ENCODE measurements at regions not wholly inside any gene's neighbourhood (a gene's known extent, or its start where the extent isn't known, plus 50 kb on each side); places are given as distances from the start of the nearest gene placed in this dataset.
"Not testable (repeated sequence)": the region's sequence is repeated elsewhere in the genome, so short reads cannot be mapped to it uniquely, and the experiment has no call there.

DNA sequence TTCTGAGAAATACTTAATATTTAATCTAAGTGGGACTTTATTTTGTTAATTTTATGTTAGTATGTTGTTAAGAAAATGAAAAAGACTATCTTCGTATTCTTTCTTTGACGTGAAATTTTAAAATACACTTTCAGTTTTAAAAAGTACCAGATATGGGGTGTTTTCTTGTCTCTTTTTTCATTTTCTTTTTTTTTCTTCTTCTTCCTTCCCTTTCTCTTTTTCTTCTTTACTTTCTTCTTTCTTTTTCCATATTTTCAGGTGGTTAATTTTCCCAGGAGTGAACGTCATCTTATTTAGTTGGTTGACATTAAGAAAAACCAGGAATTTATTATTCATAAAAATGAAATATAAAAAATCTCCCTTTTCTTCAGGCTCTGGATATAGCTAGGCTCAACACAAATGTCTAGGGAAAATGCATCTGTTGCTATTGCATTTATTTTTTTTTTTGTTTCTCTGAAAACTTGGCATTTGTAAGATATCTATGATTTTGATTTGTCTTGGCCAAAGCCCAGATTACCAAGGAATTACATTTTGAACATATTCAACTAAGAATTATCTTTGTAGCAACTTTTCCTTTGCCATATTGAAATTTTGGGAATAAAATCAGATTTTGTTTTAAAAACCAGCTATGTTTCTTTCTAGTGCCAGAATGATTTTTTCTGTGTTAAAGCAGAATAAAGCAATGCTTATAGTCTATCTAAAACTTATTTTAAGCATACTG, 241.3 kb upstream of the FOXP2 start:
- DNase-seq = no peak

DNA sequence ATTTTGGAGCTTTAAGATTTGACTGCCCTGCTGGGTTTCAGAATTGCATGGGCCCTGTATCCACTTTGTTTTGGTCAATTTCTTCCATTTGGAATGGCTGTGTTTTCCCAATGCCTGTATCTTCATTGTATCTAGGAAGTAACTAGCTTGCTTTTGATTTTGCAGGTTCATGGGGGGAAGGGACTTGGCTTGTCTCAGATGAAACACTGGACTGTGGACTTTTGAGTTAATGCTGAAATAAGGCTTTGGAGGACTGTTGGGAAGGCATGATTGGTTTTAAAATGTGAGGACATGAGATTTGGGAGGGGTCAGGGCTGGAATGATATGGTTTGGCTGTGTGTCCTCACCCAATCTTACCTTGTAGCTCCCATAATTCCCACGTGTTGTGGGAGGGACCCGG, 245.2 kb upstream of the FOXP2 start:
- DNase-seq = not testable (repeated sequence)

DNA sequence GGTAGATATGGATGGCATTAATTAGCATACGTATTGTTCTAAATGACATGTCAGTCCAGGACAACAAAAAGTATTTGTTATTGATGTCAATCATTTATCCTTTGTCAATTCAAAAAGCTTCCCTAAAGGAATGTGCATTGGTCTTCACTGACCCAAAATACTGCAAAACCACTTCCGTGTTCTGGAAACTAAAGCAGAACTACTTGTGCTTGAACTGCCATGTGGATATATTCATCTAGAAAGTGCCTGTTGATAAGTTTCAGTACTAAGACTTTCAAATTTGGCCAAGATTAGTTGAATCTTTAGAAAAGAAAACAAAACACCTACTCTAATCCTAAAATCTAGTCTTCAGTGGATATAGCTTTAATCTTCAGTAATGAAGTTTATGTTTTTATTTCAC, 242.1 kb upstream of the PPP1R3A start:
- no peak for DNase-seq

DNA sequence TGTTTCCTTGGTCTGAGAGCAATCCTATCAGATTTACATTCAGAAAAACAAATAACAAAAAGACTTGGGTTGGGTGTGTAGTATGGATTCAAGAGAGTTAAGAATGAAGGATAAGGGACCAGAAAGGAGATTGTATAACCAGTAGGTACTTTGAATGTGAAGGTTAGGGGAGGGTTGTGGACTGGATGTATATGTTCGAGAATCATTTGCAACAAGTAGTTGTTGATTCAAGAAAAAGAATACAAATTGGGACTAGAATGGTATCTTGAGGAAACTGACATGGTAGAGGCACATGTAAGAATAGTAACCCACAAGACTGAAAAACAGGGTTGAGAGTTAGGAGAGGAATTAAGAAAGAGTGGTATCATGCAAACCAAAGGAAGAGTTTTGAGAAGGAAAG, 240.0 kb upstream of the PPP1R3A start:
- no peak for DNase-seq

DNA sequence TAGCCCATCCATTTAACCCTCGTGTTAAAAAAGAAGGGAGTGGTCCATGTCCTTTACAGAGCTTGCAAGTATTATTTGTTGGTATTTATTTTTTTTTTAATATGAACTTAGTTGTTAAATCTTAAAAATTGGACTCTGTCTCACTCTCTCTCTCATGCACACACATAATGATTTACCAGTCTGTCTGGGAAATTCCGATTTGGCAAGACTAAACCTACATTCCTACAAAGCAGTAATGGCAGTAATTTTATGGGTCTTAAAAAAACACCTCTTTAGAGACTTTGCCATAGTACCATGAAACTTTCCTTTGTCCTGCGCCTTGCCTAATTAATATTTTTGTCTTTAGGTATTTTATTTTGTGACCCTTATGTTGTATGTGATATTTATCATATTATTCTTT, 239.5 kb upstream of the PPP1R3A start:
- no peak for DNase-seq

DNA sequence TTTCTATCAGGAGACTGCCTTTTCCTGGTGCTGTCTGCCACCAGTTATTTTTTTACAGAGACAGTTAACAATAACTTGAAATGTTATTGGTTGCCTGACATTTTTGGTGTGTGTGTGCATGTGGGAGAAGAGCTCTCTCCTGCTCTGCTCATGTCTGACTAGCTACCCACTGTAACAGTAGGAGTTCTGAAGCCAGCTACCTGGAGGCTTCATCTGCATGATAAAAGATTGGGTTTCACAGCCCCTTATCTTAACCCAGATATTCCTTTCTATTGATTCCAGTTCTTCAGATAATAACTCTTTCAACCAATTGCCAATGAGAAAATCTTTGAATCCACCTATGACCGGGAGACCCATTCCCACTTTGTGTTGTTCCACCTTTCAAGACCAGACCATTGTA, 237.4 kb upstream of the PPP1R3A start:
- no peak for DNase-seq

DNA sequence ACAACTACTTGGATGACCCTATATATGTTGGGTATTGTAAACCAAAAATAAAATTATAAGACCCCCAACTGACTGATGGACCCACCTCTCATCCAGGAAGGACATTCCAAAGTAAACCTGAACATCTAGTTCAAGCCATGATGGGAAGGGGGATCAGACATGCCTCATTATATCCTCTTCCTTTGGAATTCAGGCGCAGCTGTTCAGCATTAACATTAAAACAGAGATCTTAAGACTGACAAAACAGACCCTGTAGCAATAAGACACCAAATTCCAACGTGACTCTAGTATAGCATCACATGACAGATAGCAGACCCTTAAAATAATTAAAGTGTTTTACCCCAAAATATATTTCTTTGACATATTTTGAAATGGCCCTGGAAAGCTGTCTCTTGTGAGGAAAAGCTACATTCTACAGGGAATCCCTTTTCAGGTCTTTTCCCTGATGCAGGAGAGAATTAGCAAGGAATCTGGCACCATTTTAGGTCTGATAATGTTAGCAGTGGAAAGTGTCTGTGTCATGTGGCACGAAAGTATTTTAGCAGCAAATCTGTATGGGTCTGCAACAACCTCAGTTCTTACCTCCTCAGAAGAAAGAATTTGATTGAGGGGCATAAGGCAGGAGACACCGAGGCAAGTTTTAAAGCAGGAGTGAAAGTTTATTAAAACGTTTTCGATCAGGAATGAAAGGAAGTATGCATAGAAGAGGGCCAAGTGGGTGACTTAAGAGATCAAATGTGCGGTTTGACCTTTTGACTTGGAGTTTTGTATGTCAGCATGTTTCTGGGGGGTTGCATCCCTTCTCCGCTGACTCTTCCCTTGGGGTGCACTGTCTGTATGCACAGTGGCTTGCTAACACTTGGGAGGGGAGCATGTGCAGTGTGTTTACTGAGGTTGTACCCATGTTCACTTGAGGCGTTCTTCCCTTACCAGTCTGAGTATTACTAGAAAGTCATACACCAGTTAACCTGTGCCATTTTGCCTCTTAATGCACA, 236.6 kb upstream of the PPP1R3A start:
- DNase-seq = no peak

DNA sequence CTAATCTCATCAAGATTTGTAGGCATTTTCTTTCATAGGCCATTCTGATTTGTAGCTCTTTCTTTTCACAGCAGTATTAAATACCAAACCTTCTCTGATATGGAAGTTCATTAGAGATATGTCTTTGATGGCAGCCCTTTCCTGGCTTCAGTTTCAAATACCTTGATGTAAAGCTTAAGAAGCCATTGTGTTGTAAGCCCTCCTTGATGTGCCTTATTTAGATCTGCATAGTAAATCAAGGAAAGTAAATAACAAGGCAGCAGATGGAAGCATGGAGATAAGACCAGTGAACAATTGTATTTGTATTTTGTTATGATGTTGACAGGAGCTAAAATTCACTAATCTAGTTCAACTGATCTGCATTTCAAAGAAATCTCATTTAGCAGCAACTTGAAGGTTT, 234.9 kb upstream of the PPP1R3A start:
- DNase-seq = no peak

DNA sequence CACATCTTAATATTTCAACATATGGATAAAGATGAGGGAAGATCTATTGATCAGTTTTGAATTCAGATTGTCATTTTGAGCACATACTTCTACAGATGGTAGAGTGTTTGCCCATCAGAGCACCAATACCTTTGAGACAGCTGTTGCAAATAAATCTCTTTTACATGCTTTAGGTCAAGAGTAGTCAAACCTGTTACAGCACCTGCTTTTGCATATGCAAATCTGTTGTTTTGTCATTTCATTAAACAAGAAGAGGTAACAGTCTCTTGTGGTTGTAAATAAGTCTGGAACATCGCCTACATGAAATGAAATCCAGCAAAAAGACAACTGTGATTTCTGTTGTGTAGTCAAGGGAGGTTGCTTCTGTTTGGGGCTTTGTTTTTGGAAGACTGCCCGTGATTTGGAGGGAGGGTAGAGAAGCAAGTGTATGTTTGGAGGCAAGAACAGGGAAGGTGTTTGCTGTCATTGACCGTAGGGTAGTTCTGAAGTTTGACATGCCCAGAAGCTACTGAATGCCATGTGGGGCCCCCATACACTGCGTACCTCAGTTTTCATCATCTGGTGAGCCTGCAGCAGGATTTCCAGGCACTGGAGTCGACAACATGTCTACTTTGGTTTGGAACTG, 233.6 kb upstream of the PPP1R3A start:
- no peak for DNase-seq

DNA sequence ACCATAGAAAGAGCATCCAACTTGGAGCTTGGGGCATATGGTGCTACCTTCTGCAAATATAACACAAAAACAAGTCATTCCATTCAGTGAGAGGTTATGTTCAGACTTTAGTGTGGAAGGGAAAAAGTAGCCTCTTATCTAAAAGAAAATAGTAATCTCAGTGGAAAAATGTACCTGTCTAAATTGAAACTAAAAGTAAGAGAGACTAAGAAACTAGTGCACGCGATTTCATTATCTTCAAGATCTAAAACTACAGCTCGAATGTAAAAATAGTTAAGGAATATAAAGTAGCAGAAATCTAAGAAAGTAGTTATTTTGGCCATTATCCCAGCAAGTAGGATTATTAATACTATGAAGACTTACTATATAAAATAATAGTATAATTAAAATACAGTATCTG, 233.0 kb upstream of the PPP1R3A start:
- DNase-seq = no peak

DNA sequence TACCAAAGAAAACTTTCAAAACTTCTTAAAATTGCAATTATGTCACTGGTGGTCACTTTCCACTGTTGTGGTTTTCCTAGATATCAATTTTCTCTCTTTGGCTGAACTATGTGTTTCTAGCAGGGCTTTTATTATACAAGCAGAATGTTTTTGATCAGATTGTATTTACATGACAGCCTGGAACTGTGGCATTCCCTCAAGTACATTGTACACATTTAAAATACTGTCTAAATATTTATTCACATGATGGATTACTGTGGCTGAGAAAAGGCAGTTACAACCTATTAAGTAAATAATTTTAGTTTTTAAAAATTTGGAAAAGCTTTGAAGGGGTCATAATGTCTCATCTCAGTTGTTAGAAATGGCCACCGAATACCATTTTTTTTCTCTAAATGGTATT, 231.9 kb upstream of the PPP1R3A start:
- DNase-seq = peak in 1 of 2 experiments; percentile 29

DNA sequence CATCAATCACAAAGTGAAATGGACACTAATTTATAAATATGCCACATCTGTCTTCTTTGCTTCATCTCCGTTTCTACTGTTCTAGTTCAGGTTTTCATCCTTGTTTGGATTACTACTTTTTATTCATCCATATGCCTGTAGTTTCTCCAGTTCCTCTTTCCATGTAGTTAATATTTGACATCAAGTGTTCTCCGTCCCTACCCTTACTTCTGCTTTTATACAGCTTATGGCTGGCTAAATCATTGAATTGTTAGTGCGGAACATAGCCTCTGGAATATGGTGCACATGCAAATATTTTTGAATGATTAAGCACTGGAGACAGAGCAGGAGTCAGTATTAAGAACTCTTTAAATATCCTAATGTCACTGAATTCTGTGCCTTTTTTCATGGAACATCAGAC, 230.0 kb upstream of the PPP1R3A start:
- no peak for DNase-seq

DNA sequence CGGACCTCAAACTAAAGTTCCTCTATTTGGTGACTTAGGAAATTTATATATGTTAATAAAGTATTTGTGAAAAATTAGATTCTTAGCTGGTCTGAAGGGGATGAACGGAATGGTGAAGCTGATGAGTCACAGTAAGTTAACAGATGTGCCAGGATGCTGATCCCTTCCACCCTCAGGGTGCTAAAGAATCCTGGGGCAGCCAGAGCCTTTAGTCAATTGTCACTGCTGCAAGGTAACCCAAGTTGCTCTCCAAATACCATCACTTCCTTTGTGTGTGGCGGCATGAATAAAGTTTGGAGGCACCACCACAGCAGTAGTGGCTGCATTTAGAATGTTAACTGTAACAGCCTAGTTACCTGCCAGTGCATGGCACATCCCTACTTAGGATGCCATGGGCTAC, 222.6 kb upstream of the PPP1R3A start:
- DNase-seq = no peak

DNA sequence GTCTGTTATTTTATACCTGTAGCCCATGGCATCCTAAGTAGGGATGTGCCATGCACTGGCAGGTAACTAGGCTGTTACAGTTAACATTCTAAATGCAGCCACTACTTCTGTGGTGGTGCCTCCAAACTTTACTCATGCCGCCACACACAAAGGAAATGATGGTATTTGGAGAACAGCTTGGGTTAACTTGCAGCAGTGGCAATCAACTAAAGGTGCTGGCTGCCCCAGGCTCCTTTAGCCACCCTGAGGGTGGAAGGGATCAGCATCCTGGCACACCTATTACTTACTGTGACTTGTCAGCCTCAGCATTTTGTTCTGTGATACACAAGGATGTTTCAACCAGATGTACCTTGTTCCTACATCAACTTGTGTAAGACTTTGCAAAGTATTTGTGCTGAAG, 221.8 kb upstream of the PPP1R3A start:
- DNase-seq = no peak

DNA sequence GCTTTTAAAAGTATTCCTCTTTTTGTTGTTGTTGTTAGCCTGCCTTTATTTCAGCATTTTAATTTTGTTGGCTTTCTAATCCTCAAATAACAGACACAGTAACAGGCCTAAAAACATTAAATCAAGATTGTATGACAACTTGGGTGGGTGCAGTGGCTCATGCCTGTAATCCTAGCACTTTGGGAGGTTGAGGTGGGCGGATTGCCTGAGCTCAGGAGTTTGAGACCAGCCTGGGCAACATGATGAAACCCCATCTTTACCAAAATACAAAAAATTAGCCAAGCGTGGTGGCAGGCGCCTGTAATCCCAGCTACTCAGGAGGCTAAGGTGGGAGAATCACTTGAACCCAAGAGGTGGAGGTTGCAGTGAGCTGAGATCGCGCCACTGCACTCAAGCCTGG, 220.9 kb upstream of the PPP1R3A start:
- DNase-seq = not testable (repeated sequence)

DNA sequence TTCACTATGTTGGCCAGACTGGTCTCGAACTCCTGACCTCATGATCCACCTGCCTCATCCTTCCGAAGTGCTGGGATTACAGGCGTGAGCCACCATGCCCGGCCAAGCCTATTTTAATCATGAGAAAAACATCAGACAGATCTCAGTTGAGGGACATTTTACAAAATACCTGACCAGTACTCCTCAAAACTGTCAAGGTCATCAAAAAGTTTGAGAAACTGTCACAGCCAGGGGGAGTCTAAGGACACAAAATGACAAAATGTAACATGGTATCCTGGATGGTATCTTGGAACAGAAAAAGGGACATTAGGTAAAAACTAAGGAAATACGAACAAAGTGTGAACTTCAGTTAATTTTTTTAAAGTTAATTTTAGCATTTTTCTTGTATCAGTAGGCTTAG, 219.8 kb upstream of the PPP1R3A start:
- no peak for DNase-seq

DNA sequence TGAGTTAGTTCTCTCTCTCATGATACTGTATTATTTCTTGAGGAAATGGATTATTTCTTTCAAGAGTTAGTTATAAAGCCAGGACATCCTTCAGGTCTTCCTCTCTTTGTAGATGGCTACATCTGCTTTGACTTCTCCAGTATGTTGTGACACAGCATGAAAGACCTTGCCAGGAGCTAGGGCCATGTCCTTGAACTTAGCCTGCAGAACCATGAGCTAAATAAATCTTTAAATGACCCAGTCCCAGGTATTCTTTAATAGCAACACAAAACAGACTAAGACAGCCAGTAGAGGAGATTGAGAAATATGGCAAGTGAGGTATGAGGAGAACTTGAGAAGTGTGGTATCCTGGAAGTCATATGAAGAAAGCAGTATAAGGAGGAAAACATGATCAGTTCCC, 214.9 kb upstream of the PPP1R3A start:
- DNase-seq = no peak

DNA sequence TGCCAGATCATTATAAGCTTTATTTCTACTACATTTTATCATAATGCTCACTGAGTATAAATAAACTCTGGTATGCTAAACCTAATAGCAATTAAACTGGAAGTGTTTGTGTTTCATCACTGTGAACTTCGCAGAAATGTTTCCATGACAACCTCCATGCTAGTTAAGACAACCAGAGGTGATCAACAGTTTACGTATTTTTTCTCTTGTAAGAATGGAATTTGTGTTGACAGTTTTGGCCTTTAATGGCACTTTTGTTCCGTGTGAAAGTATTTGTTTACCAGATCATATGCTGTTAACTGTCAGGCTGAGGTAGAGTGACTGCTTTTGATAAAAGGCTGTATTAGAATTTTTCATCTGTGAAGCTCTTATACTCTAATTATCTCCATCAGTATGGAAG, 212.1 kb upstream of the PPP1R3A start:
- peak in 1 of 2 experiments; percentile 26 for DNase-seq

DNA sequence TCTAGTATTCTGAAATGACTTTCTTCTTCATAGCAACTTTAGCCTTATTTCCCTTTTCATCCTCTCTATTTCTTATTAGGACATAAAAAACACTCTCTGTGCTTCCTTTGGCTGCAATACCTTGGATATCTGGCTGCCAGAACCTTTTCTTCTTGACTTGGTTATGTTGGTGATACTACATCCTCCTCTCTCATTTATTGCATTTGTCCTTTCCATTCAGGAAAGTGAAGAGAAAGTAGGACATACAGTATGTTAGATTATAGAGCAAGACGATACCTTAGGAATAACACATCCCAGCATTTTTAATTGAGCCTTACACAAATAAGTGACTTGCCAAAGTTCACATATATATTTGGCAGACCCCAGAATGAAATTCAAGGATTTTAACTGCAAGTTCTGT, 210.1 kb upstream of the PPP1R3A start:
- DNase-seq = no peak

DNA sequence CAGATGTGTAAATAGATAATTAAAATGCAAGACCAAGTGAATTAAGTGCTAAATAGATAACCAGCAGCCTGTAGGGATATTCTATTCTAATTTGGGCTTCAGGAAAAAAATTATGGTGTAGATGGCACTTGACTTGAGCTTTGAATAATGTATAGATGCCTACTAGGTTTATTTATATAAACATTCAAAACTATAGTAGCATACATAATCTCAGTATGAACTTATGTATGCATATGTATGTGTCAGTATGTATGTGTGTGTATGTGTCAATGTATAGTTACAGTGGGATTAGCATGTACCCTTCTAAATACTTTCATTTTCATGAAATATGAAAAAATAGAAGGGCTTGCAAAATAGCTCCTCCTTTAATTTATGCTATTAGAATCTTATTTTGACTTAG, 207.3 kb upstream of the PPP1R3A start:
- no peak for DNase-seq

DNA sequence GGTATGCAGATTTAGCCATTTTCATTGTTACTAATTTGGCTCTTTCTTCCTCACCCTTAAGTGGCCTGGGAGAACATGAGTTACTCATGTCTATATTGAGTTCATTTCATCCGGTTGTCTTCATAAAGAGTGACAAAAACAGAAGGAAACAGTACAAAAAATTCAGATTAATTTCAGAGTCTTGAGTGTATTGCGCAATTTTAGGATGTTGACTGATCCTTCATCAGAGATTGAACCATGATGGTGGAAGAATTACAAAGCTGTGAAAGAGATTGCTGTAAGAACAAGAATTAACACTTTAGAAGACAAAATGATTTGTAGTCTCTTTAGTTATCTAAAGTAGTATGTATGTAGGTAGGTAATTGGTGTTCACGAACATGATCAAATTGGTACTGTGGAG, 194.0 kb upstream of the PPP1R3A start:
- DNase-seq = no peak

DNA sequence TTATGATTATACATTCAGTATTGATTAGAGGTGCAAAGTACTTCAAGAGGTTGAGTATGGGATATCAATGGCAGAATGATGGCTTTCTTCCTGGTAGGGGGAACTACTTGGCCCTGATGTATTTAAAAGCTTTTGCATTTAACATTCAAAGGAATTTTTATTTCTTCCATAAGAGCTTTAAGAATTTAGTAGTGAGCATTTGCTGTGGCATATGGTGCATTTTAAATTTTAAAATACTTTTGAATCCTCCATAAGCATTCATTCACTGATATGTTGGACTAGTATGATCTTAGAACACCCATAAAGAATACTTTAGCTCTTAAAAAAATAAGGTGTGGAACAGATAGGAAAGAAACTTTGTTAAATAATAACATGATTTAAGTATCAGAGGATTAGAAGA, 191.9 kb upstream of the PPP1R3A start:
- no peak for DNase-seq

DNA sequence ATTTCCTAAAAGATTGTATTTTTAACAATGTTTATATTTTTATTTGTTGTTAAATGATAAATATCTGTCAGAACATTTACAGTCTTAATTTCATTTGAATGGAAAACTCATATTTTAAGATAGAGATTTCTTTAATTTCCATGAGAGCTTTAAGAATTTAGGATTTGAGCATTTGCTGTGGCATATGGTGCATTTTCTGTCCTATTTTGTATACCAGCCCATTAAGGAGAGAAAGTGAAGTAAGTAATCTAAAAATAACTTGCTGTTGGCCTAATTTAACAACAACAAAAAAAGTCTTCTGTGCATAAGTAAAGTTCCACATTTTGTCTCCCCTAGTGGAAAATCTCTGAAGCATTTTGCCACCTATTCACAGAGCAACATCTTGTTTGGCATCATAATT, 190.9 kb upstream of the PPP1R3A start:
- no peak for DNase-seq

DNA sequence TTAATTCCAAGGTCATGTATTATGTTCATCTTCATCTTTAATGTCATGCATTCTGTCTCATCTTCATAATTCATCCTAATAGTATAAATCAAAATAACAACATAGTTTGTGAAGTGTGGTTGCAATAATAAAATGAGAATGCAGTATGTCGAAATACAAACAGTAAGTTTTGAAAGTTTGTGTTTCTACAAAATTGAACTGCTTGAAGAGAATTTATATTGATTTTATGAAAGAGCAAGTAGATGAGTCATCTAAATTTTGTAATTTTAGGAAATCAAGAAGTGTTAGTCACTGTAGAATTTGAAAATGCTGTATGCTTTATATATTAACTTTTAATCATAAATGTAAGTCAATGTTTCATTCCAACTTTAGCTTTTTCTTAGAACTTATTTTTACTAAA, 190.5 kb upstream of the PPP1R3A start:
- DNase-seq = no peak

Data from NCI-H2081 (cell line).